Limb (tissue), 2 donors: ENCODE measurements at regions not wholly inside any gene's neighbourhood (a gene's known extent, or its start where the extent isn't known, plus 50 kb on each side); places are given as distances from the start of the nearest gene placed in this dataset.

ENCODE experiments used
- DNase-seq, 2 donors: peaks; one replicate each; pipeline ENCODE4 v3.0.0-alpha.2; 2016; ENCODE audit errors: extremely low spot score in 2 of 2

GRCh38 chr18:61619783-61620182 is 273.0 kb downstream of the RNF152 start:
- DNase-seq = no peak

- no peak for DNase-seq
Observed at GRCh38 chr18:61618816-61619215, 274.0 kb downstream of the RNF152 start.

- DNase-seq = no peak
Observed at GRCh38 chr18:61616111-61616610, 276.6 kb downstream of the RNF152 start.

- no peak for DNase-seq
Observed at GRCh38 chr18:61612517-61612916, 279.3 kb downstream of the CDH20 start.

GRCh38 chr18:61609131-61609530 is 275.9 kb downstream of the CDH20 start:
- no peak for DNase-seq

GRCh38 chr18:61608316-61608715 is 275.1 kb downstream of the CDH20 start:
- no peak for DNase-seq

GRCh38 chr18:61607867-61608266 is 274.6 kb downstream of the CDH20 start:
- no peak for DNase-seq

- peak; percentile 28 to 37 for DNase-seq
Observed at GRCh38 chr18:61606759-61607158, 273.5 kb downstream of the CDH20 start.

- peak; percentile 13 to 62 for DNase-seq
Observed at GRCh38 chr18:61606068-61606660, 272.9 kb downstream of the CDH20 start.

- no peak for DNase-seq
Observed at GRCh38 chr18:61605376-61606067, 272.3 kb downstream of the CDH20 start.
